ENCODE measurements at regions not wholly inside any gene's neighbourhood (a gene's known extent, or its start where the extent isn't known, plus 50 kb on each side); places are given as distances from the start of the nearest gene placed in this dataset.

DNA sequence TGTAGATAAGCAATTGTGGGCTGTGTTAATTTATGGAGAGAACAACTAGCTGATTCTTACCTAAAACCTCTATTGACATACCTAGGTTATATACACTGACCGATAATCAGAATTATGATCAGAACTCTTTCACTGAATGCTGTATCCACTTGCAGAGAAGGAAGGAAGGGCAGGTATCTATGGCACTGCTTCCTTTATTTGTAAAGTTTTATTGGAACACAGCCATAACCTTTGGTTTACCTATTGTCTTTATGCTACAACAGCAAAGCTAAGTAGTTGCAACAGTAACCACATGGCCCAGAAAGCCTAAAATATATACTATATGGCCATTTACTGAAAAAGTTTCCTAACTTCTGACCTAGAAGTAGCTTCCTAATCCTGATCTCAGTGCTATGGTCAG is 358.9 kb upstream of the ARID1B start:
- no peak overlapping the region for H3K4me3 ChIP-seq (ENCODE audit: low read depth, low read length)
- H3K4me1 ChIP-seq: no peaks in the 10 kb centered on the region
- H3K36me3 ChIP-seq (ENCODE audit: control insufficient read depth, insufficient read depth, low read length): no peaks in the 10 kb centered on the region
- H3K27ac ChIP-seq: no peak overlapping the region
- H3K4me2 ChIP-seq (ENCODE audit: low read length): no peak overlapping the region
- H2AFZ ChIP-seq: no peak overlapping the region
- TF ChIP-seq, protein P1, sequence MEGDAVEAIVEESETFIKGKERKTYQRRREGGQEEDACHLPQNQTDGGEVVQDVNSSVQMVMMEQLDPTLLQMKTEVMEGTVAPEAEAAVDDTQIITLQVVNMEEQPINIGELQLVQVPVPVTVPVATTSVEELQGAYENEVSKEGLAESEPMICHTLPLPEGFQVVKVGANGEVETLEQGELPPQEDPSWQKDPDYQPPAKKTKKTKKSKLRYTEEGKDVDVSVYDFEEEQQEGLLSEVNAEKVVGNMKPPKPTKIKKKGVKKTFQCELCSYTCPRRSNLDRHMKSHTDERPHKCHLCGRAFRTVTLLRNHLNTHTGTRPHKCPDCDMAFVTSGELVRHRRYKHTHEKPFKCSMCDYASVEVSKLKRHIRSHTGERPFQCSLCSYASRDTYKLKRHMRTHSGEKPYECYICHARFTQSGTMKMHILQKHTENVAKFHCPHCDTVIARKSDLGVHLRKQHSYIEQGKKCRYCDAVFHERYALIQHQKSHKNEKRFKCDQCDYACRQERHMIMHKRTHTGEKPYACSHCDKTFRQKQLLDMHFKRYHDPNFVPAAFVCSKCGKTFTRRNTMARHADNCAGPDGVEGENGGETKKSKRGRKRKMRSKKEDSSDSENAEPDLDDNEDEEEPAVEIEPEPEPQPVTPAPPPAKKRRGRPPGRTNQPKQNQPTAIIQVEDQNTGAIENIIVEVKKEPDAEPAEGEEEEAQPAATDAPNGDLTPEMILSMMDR (IDR thresholded peaks at IDR 0.05): no peak
- H3K27me3 ChIP-seq (ENCODE audit: control insufficient read depth, insufficient read depth, low read length): no peaks in the 10 kb centered on the region
- no peaks in the 10 kb centered on the region for H3K9me3 ChIP-seq (ENCODE audit: control insufficient read depth, low read length)
- H3K9ac ChIP-seq: no peak overlapping the region
- no peaks in the 10 kb centered on the region for H3K79me2 ChIP-seq

DNA sequence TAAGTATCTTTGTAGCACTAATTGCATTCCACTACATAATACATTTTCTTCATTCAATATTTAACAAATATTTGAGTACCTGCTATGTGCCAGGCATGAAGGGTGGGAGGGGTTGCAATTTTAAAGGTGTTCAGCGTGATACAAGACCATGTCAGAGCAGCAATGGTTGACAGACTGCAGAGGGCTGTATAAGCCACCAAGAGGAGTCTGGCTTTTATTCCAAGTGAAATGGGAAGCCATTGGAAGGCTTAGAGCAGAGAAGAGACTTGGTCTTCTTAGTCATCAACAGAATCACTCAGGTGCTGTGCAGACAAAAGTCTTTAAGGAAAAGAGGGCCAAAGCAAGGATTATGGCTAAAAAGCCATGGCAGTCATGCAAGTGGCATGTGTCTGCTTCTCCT is 360.8 kb upstream of the ARID1B start:
- Histone ChIP-seq H3K36me3 (ENCODE audit: control insufficient read depth, insufficient read depth, low read length) (no peaks in the 10 kb centered on the region), H3K27ac (no peak overlapping the region), H3K9ac (no peak overlapping the region), H3K9me3 (ENCODE audit: control insufficient read depth, low read length) (no peaks in the 10 kb centered on the region), H3K4me3 (ENCODE audit: low read depth, low read length) (no peak overlapping the region), H3K27me3 (ENCODE audit: control insufficient read depth, insufficient read depth, low read length) (no peaks in the 10 kb centered on the region), H3K4me1 (no peaks in the 10 kb centered on the region), H3K79me2 (no peaks in the 10 kb centered on the region), H2AFZ (no peak overlapping the region), H3K4me2 (ENCODE audit: low read length) (no peak overlapping the region)
- TF ChIP-seq, protein P1 (IDR thresholded peaks at IDR 0.05): no peak

DNA sequence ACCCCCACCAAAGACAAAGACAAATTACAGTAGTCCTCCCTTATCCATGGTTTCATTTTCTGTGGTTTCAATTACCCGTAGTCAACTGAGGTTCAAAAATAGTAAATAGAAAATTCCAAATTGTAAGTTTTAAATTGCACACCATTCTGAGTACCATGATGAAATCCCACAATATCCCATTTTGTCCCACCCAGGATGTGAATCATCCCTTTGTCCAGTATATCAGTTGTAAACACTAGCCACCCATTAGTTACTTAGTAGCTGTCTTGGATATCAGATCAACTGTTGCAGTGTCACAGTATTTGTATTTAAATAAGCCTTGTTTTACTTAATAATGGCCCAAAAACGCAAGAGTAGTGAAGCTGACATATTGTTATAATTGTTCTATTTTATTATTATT is 364.0 kb upstream of the ARID1B start:
- Histone ChIP-seq H3K36me3 (ENCODE audit: control insufficient read depth, insufficient read depth, low read length) (no peaks in the 10 kb centered on the region), H3K9ac (no peak overlapping the region), H3K27ac (no peak overlapping the region), H2AFZ (no peak overlapping the region), H3K4me3 (ENCODE audit: low read depth, low read length) (no peak overlapping the region), H3K27me3 (ENCODE audit: control insufficient read depth, insufficient read depth, low read length) (no peaks in the 10 kb centered on the region), H3K79me2 (no peaks in the 10 kb centered on the region), H3K4me2 (ENCODE audit: low read length) (no peak overlapping the region), H3K4me1 (no peaks in the 10 kb centered on the region), H3K9me3 (ENCODE audit: control insufficient read depth, low read length) (no peaks in the 10 kb centered on the region)
- TF ChIP-seq, protein P1 (IDR thresholded peaks at IDR 0.05): no peak

DNA sequence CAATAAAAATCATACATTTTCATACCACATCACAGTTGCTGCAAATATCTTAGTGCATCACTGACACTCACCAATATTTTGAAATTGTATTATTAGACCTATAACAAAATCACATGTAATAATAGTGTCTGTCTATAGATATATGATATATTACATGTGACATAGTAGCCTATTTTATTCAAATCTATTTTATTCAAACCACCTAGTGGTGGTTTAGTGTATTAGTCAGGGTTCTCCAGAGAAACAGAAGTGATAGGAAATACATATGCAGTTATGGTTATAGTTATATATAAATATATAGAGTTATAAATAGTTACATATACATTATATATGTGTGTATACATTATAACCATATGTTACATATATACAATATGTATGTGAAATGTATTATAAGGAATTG is 366.5 kb upstream of the ARID1B start:
- Histone ChIP-seq H3K79me2 (no peaks in the 10 kb centered on the region), H3K4me1 (no peaks in the 10 kb centered on the region), H3K27ac (no peak overlapping the region), H2AFZ (no peak overlapping the region), H3K9me3 (ENCODE audit: control insufficient read depth, low read length) (no peaks in the 10 kb centered on the region), H3K9ac (no peak overlapping the region), H3K4me3 (ENCODE audit: low read depth, low read length) (no peak overlapping the region), H3K36me3 (ENCODE audit: control insufficient read depth, insufficient read depth, low read length) (no peaks in the 10 kb centered on the region), H3K4me2 (ENCODE audit: low read length) (no peak overlapping the region), H3K27me3 (ENCODE audit: control insufficient read depth, insufficient read depth, low read length) (no peaks in the 10 kb centered on the region)
- TF ChIP-seq, protein P1 (IDR thresholded peaks at IDR 0.05): no peak

DNA sequence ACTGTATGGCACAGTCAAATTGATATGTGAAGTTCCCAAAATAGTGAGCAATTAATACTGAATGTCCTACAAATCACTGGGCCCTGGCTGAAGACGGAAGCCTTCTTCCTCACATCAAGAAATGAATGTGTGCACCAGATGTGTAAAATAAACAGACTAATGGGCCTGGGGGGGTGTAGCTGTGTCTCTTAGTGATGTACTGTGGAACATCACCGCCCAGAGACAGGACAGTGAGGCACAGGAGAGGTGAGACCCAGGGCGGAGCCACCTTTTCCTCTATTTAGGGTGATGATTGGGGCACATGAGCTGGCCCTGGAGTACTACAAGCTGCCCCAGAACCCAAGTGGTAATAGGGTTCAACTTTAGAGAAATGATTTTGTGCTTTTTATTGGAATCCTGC is 368.5 kb upstream of the ARID1B start:
- no peaks in the 10 kb centered on the region for H3K27me3 ChIP-seq (ENCODE audit: control insufficient read depth, insufficient read depth, low read length)
- TF ChIP-seq, protein P1 (IDR thresholded peaks at IDR 0.05): no peak

More for the DNA sequence above, 368.5 kb upstream of the ARID1B start:
- H3K4me1 ChIP-seq: no peaks in the 10 kb centered on the region
- no peak overlapping the region for H3K27ac ChIP-seq
- no peaks in the 10 kb centered on the region for H3K36me3 ChIP-seq (ENCODE audit: control insufficient read depth, insufficient read depth, low read length)
- H3K9ac ChIP-seq: no peak overlapping the region
- H3K79me2 ChIP-seq: no peaks in the 10 kb centered on the region
- H2AFZ ChIP-seq: no peak overlapping the region
- no peak overlapping the region for H3K4me2 ChIP-seq (ENCODE audit: low read length)
- no peak overlapping the region for H3K4me3 ChIP-seq (ENCODE audit: low read depth, low read length)
- H3K9me3 ChIP-seq (ENCODE audit: control insufficient read depth, low read length): no peaks in the 10 kb centered on the region
